ENCODE measurements at regions not wholly inside any gene's neighbourhood (a gene's known extent, or its start where the extent isn't known, plus 50 kb on each side); places are given as distances from the start of the nearest gene placed in this dataset.

GRCh38 chr3:177488740-177489139 lies 291.5 kb upstream of the TBL1XR1 start:
- no peak for TF ChIP-seq CTCF (IDR thresholded peaks at IDR 0.05 in 8 of 11, conservative IDR thresholded peaks at IDR 0.05 in 3 of 11)
- no peak for TF ChIP-seq POLR2AphosphoS5 (IDR thresholded peaks at IDR 0.05)
- no peak for TF ChIP-seq POLR2A (IDR thresholded peaks at IDR 0.05)

Data from spleen (tissue), 7 donors.